ENCODE measurements at regions not wholly inside any gene's neighbourhood (a gene's known extent, or its start where the extent isn't known, plus 50 kb on each side); places are given as distances from the start of the nearest gene placed in this dataset.

DNA sequence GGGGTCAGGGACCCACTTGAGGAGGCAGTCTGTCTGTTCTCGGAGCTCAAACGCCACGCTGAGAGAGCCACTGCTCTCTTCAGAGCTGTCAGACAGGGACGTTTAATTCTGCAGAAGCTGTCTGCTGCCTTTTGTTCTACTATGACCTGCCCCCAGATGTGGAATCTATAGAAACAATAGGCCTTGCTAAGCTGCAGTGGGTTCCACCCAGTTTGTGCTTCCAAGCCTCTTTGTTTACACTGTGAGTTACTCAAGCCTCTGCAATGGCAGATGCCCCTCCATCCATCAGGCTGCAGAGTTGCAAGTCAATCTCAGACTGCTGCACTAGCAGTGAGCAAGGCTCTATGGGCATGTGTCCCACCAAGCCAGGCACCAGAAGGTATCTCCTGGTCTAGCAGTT lies 158.1 kb downstream of the DTHD1 start:
- TF ChIP-seq SMAD3 (CRISPR knock-in tag; conservative IDR thresholded peaks at IDR 0.05) (no peak), RFX5 (IDR thresholded peaks at IDR 0.05; ENCODE audit: low read depth, low read length) (no peak), ZNF354B (CRISPR knock-in tag; IDR thresholded peaks at IDR 0.05) (no peak), SMARCE1 (IDR thresholded peaks at IDR 0.05) (no peak), NFE2L1 (tag; IDR thresholded peaks at IDR 0.05; ENCODE audit: borderline replicate concordance, low read depth) (no peak), EZH2 (IDR thresholded peaks at IDR 0.05; ENCODE audit: borderline replicate concordance, low read depth, low read length) (no peak)
- TF ChIP-seq, protein P1, sequence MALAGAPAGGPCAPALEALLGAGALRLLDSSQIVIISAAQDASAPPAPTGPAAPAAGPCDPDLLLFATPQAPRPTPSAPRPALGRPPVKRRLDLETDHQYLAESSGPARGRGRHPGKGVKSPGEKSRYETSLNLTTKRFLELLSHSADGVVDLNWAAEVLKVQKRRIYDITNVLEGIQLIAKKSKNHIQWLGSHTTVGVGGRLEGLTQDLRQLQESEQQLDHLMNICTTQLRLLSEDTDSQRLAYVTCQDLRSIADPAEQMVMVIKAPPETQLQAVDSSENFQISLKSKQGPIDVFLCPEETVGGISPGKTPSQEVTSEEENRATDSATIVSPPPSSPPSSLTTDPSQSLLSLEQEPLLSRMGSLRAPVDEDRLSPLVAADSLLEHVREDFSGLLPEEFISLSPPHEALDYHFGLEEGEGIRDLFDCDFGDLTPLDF (CRISPR knock-in tag; IDR thresholded peaks at IDR 0.05), result no peak
- TF ChIP-seq, protein P2, sequence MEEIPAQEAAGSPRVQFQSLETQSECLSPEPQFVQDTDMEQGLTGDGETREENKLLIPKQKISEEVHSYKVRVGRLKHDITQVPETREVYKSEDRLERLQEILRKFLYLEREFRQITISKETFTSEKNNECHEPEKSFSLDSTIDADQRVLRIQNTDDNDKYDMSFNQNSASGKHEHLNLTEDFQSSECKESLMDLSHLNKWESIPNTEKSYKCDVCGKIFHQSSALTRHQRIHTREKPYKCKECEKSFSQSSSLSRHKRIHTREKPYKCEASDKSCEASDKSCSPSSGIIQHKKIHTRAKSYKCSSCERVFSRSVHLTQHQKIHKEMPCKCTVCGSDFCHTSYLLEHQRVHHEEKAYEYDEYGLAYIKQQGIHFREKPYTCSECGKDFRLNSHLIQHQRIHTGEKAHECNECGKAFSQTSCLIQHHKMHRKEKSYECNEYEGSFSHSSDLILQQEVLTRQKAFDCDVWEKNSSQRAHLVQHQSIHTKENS (CRISPR knock-in tag; IDR thresholded peaks at IDR 0.05), result no peak
- TF ChIP-seq, protein P3, sequence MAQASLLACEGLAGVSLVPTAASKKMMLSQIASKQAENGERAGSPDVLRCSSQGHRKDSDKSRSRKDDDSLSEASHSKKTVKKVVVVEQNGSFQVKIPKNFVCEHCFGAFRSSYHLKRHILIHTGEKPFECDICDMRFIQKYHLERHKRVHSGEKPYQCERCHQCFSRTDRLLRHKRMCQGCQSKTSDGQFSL (CRISPR knock-in tag; IDR thresholded peaks at IDR 0.05), result no peak
- TF ChIP-seq, protein P3 (tag; IDR thresholded peaks at IDR 0.05), result no peak
- TF ChIP-seq, protein P4, sequence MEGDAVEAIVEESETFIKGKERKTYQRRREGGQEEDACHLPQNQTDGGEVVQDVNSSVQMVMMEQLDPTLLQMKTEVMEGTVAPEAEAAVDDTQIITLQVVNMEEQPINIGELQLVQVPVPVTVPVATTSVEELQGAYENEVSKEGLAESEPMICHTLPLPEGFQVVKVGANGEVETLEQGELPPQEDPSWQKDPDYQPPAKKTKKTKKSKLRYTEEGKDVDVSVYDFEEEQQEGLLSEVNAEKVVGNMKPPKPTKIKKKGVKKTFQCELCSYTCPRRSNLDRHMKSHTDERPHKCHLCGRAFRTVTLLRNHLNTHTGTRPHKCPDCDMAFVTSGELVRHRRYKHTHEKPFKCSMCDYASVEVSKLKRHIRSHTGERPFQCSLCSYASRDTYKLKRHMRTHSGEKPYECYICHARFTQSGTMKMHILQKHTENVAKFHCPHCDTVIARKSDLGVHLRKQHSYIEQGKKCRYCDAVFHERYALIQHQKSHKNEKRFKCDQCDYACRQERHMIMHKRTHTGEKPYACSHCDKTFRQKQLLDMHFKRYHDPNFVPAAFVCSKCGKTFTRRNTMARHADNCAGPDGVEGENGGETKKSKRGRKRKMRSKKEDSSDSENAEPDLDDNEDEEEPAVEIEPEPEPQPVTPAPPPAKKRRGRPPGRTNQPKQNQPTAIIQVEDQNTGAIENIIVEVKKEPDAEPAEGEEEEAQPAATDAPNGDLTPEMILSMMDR (IDR thresholded peaks at IDR 0.05 in 2 of 3, conservative IDR thresholded peaks at IDR 0.05 in 1 of 3; ENCODE audit: insufficient read depth in 2 of 3, low read depth in 1 of 3, low read length in 3 of 3), result no peak
- TF ChIP-seq, protein P5, sequence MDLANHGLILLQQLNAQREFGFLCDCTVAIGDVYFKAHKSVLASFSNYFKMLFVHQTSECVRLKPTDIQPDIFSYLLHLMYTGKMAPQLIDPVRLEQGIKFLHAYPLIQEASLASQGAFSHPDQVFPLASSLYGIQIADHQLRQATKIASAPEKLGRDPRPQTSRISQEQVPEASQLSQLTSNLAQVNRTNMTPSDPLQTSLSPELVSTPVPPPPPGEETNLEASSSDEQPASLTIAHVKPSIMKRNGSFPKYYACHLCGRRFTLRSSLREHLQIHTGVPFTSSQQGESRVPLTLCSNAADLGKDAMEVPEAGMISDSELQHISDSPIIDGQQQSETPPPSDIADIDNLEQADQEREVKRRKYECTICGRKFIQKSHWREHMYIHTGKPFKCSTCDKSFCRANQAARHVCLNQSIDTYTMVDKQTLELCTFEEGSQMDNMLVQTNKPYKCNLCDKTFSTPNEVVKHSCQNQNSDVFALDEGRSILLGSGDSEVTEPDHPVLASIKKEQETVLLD (IDR thresholded peaks at IDR 0.05), result no peak
- TF ChIP-seq, protein P6, sequence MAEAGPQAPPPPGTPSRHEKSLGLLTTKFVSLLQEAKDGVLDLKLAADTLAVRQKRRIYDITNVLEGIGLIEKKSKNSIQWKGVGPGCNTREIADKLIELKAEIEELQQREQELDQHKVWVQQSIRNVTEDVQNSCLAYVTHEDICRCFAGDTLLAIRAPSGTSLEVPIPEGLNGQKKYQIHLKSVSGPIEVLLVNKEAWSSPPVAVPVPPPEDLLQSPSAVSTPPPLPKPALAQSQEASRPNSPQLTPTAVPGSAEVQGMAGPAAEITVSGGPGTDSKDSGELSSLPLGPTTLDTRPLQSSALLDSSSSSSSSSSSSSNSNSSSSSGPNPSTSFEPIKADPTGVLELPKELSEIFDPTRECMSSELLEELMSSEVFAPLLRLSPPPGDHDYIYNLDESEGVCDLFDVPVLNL (CRISPR knock-in tag; IDR thresholded peaks at IDR 0.05; ENCODE audit: low read depth), result no peak
